Sciatic nerve (tissue), 2 donors: ENCODE measurements at regions not wholly inside any gene's neighbourhood (a gene's known extent, or its start where the extent isn't known, plus 50 kb on each side); places are given as distances from the start of the nearest gene placed in this dataset.

ENCODE experiments used
- ATAC-seq: fragments of 200-7000 bp; cut with Tn5 transposase; one replicate; pipeline ENCODE4 v1.9.1; 2020; ENCODE audit warnings: mild to moderate bottlenecking, moderate library complexity
- DNase-seq: peaks from one replicate; pipeline ENCODE4 v3.0.0-alpha.2; 2020; ENCODE audit warnings: low spot score
- intact Hi-C: fragments of 100-400 bp; cut with DNase I; formaldehyde crosslinking; loops from one replicate; pipeline ENCODE4 v1.14.2; 2022
- donor health status: DM: no; HTN: no; CAD: no.
- donor health status: DM: no; HTN: no; CAD: no.

DNA sequence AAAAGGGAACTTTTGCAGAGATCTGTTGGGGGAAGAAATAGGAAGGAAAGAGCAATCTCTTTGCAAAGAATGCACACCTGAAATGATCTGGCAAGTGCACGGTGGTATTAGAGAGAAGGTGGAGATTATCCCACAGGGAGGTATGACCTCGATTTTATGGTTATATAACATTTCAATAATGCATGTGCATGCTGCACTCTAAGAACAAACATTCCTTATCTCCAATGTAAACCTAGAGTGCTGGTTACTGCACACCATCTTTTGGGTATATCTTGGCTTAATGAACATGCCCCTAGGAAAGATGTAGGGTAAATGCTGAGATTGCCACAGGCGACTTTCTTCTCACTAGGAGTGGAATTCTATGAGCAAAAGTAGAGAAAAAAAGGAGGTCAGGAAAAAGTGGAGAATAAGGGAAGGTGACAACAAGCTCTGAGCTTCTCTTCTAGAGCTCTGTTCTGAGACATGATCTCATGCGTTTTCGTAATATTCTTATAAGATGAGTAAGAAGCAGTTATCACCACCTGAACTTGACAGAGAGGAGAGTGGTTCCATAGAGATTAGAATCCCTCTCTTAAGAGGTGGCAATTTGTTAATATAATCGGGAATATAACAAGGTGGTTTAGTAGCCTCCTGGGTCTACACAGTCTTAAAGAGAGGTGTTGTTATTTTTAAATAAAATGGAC lies 117.5 kb upstream of the TMC3 start:
- ATAC-seq (no peak), DNase-seq (no peak)
- intact Hi-C loops: no loop called here

DNA sequence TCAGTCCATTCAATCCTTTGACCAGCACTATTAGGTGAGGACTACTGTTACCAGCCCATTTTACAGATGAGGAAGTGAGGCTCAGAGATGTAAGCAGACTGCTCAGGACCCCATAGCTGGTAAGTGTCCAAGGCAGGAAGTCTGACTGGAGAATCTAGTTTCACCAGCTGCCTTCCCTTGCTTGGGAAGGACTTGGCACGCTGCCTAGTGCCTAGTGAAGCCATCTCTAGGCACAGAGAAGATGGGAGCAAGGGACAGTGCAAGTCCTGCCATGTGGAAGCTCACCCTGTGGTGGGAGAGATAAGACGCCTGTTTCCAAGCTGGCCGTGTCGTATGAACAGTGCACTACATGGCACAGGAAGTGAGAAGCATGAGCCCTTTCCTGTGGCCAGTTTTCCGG lies 111.8 kb upstream of the TMC3 start:
- no peak for DNase-seq
- no peak for ATAC-seq
- intact Hi-C loops: no loop called here

DNA sequence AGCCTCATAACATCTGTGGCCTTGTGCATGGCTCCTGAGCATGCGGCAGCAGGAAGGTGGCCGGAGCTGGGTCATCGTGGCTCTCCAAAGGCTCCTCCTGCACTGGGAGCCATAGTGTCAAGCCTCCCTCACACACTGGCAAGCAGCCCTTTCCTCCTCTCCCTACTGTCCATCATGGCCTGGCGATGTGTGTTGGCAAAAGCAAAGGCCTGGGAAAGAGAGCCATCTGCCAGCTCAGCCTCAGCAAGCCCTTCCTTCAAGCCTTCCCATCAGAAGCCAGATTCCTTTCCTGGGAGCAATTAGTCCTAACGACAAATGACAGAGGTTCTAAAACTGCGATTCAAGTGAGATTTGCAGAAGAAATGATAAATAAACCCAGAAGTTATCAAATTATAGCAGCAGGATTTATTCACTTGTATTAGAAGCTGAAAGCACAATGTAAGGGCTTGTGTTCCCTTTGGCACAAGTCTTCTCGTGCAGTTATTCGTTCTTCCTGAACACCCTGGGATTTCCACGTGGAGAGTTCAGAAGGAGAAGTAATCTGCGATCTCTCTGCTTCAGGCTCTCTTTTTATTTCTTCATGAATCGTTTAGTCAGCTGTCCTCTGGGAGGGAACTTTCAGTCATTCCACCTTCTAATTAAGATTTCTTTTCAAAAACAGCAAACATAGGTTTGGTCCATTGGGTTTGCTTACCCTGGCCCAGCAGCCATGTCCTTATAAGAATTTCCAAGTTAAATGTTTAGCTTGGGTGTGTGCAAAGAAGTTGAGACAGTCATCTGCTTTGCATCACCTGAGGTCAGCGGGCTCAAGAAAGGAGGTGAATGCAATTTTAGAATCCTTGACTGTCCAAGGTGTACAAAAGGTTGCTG lies 110.3 kb upstream of the TMC3 start:
- ATAC-seq (no peak), DNase-seq (no peak)
- intact Hi-C loops: no loop called here

DNA sequence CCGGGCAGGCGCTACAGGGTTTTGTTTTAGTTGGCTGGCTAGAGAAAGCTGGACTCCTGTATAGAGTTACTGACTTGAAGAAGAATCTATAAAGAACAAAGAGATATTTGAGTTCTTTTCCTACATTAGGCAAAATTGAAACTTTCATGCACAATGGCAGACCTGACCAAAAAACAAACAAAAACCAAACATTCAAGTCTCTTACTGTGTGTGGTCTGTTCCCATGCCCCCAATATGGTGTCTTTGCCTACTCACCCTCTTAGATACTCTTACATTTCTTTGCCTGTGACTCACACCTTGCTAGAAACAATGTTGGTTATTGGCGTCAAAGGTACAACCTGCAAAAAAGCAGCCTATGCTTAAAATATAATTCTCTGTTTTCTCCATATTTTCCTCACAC lies 109.5 kb upstream of the TMC3 start:
- intact Hi-C loops: no loop called here
- no peak for DNase-seq
- no peak for ATAC-seq

DNA sequence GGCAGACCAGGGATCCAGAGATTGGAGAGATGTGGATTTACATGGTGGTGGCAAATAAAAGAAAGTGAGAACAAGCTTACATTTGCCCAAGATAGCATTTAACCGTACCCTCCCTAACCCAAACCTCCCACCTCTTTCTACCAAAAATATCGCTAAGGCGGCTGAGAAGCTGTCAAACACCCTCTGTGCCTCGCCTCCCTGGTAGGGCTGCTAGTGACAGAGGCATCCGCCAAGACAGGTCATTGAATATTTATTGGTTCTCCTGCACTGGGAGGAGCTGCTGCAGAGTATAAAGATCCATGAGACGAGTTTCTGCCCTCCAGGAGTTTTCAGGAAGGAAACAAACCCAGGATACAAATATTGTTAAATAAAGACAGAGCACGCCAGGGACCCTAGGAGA lies 107.3 kb upstream of the TMC3 start:
- ATAC-seq (no peak), DNase-seq (no peak)
- intact Hi-C loops: no loop called here

DNA sequence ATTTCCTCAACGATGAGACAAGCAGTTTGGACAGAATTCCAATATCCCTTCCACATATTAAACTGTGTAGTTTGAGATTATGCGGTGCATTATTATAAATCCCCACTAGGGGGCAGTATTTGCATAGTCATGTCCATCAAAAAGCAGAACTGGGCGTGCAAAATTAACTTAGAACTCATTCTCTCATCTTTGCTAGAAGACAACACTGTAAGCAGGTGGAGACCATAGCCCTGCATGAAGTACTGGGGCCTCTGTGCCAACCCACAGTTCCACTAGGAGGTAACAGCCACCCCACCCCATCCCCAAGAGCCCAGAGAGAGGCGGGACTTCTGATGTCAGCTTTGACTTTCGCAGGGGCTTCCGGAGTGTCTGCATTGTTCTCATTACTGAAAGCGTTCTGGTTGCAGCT lies 106.6 kb upstream of the TMC3 start:
- intact Hi-C loops: no loop called here
- ATAC-seq (peak; percentile 83), DNase-seq (no peak)

DNA sequence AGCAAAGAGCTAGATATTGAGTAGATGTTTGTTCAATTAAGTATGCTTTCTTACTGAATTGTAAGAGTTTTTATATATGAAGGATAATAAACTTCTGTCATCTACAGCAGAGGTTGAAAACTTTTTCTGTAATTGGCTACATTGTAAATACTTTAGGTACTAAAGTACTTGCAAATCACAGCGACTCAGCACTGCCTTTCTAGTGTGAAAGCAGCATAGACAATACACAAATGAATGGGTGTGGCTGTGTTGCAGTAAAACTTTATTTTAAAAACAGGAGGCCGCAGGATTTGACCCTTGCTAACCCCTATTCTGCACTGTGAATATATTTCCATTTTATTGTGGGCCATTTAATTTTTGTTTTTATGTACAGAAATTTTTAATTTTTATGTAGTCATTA lies 104.3 kb upstream of the TMC3 start:
- intact Hi-C loops: no loop called here
- ATAC-seq (no peak), DNase-seq (no peak)

DNA sequence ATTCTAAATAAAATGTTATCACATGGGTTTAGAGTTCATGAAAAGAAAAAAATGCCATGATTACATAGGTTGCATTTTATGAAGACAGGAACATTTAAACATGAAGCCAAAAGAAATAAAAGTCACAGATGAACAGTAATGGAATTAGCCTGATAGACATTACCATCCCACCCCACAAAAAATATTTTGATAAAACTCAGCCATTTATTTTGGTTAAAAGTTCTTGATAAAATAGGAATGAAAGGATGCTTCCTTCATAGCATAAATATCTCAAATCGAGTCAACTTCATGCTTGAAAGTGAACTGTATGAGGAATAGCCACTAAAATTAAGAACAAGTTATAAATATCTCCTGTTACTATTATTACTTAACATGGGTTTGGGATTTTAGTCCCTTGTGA lies 101.9 kb upstream of the TMC3 start:
- intact Hi-C loops: no loop called here
- DNase-seq (no peak), ATAC-seq (no peak)

DNA sequence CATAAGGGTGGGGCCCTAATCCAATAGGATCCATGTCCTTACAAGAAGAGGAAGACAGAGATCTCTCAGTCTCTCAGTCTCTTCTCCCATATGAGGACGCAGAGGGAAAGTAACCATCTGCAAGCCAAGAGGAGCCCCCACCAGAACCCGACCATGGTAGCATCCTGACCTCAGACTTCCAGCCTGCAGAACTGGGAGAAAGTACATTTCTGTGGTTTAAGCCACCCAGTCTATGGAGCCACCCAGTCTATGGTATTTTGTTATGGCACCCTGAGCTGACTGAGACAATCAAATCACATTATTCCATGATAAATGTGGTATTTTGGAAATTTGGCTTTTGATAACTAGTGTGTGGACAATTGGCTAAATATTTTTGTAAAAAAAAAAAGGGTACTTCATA lies 101.5 kb upstream of the TMC3 start:
- intact Hi-C loops: no loop called here
- DNase-seq: no peak
- ATAC-seq: no peak

DNA sequence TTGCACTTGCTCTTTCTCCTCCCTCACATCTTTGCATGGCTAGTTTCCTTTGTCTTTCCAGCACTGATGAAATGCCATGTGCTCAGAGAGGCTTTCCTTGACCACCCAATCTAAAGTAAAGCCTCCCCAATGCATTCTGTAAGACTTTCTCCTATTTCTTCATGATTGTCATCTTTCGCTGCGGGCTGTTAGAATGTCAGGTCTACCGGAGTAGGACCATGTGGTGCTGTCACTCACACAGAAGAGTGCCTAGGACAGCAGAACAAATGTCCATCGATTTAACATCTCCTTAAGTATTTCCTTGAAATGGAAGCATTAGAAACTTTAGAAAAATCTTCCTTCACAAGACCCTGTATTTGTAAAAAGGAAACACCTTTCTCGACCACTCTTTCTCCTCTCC lies 99.9 kb upstream of the TMC3 start:
- intact Hi-C loops: no loop called here
- DNase-seq (no peak), ATAC-seq (no peak)

DNA sequence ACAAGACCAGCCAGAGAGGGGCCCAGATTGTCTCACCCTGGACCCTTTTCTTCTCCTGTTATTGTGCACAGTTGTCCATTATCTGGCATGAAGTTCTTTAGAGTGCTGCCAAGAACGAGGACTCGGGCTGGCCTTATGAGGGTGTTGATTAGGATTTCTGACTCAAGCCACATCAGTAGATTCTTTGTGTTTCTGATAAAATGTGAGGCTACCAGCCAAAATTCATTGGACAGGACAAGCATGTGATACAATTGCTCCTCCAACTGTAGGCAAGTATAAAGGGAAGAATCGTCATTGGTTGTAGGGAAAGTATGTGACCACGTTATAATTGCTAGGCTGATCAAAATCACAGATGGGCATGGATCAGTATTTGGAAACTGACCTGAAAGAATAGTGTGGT lies 99.2 kb upstream of the TMC3 start:
- intact Hi-C loops: no loop called here
- DNase-seq: no peak
- ATAC-seq: no peak

DNA sequence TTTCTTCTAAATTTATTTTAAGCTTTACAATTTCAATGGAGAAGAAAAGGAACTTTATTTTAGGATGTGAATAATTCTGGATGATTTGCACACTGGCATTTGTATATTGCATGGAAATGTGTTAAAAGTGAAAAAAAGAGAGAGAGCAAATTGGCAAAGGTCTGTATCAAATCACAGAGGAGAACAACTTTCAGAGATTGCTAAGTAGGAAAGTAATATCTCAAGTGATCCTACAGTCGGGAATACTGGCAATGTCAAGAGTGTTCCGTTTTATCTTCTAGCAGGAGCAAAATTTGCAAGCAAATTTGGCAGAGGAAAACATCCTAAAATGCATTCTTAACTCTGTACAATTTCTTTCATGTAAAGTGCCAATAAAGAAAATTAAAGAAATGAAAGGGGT lies 97.1 kb upstream of the TMC3 start:
- ATAC-seq (no peak), DNase-seq (no peak)
- intact Hi-C loops: no loop called here

DNA sequence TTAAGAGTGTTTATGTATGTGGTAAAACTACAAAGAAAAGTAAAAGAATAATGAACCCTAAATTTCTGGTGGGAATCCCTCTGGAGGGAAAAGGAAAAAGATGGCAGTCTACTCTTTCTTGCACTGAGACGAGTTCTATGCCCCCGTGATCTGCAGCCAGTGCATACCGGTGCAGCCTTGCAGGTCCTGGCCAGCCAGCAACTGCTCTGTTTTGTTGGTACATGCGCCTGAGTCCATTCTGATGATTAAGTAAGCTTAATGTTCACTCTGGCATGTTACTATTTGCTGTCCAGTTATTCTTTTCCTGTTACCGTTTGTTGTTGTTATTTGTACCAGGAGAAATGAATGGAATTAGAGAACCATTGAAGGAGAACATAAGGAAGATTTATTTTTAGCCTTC lies 95.1 kb upstream of the TMC3 start:
- DNase-seq: no peak
- no peak for ATAC-seq
- intact Hi-C loops: no loop called here

DNA sequence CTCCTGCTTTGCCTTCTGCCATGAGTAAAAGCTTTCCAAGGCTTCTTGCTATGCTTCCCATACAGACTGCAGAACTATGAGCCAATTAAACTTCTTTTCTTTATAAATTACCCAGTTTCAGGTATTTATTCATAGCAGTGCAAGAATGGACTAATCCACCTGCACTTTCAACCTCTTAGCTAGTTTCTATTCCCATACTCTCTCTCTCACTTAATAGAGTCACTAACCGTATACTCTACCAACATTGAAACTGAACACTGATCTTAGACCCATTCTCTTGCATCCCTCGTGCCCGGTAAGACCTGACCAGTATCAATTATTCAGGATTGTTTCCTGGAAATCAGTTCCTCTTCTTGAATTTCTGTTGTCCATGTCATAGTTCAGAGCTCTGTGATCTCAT lies 92.7 kb upstream of the TMC3 start:
- ATAC-seq: no peak
- intact Hi-C loops: no loop called here
- no peak for DNase-seq

DNA sequence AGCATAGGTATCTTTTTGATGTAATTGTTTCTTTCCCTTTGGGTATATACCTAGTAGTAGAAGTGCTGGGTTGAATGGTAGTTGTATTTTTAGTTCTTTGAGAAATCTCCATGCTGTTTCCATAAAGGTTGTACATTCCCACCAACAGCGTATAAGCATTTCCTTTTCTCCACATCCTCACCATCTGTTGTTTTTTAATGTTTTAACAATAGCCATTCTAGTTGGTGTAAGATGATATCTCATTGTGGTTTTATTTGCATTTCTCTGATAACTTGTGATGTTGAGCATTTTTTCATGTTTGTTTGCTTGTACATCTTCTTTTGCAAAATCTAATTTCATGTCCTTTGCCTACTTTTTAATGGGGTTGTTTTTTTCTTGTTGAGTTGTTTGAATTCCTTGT lies 80.0 kb upstream of the TMC3 start:
- ATAC-seq: no peak
- intact Hi-C loops: no loop called here
- no peak for DNase-seq

DNA sequence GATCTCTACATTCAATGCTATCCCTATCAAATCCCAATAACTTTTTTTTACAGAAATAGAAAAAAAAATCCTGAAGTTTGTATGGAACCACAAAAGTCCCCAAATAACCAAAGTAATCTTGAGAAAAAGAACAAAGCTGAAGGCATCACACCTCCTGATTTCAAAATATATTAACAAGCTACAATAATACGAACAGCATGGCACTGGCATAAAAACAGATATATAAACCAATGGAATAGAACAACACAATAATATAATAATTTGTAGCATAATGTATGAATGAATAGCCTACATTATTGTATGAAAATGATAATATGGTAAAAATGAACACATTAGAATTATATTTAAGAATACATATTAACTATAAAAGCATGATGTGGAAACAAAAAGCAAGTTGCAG lies 76.7 kb upstream of the TMC3 start:
- DNase-seq: no peak
- intact Hi-C loops: no loop called here
- no peak for ATAC-seq

DNA sequence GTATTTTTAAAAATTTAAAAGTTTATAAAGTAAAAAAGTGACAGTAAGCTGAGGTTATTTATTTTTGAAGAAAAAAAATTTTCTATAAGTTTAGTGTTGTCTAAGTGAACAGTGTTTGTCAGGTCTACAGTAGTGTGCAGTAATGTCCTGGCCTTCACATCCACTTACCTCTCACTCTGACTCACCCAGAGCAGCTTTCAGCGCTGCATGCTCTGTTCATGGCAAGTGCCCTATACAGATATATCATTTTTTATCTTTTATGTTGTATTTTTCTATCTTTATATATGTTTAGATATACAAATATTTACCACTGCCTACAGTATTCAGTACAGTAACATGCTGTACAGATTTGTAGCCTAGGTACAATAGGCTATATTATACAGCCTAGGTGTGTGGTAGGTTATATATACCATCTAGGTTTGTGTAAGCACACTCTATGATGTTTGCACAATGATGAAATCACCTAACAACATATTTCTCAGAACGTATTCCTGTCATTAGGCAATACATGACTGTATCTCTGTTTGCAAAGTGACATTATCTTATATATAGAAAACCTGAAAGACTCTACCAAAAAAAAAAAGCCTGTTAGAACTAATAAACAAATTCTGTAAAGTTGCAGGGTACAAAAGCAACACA lies 75.9 kb upstream of the TMC3 start:
- no peak for ATAC-seq
- intact Hi-C loops: no loop called here
- no peak for DNase-seq

DNA sequence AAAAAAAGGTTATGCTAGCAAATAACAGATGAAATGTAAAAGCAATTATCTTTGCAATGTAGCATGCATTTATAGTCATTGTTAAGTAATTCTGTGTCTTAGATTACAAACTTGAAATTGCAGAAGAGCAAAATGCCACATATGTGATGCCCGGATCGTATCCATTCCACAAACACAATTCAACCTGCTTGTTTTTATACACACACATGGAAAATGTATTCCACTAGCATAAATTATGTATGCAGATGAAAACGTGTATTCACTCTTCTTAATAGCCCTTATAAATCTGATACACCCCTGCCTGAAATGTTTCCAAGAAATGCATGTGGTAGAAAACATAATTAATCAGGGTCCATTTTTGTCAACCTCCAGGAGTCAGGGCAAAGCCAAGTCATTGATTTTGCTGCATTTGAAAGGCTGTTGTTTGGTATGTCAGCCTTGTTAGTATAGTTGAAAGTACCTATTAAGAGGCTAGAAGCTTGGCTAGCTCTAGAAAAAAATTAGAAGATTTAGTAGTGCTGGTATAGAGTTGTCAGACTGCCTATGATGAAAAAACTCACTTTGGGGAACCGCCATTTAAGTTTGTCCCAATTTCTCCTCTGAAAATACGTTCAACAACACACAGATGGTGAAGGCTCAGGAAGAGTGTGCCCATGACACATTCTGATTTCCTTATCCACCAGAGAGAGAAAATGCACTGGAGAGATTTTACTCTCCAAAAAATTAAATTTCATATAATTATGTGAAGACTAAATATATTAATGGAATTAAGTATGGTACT lies 69.2 kb upstream of the TMC3 start:
- no peak for ATAC-seq
- DNase-seq: no peak

DNA sequence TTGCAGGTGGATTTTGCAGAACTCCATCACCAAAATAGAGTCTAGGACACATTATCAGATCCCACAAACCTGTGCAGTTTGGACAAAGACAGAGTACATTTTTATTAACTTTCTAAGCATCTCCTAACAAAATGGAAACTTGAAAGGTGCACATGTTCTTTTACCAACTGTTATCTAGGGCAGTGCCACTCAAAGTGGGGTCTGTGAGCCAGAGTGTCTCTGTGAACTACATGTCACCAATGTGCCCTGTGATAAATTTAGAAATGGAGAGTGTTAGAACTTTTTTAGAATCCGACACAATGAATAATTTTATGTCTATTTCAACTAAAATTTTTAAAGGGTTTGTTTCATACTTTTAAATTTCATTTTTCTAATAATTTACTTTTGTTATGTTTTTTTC lies 68.4 kb upstream of the TMC3 start:
- intact Hi-C loops: no loop called here
- ATAC-seq (no peak), DNase-seq (no peak)

More for the DNA sequence above, 69.2 kb upstream of the TMC3 start:
- intact Hi-C loops: no loop called here

DNA sequence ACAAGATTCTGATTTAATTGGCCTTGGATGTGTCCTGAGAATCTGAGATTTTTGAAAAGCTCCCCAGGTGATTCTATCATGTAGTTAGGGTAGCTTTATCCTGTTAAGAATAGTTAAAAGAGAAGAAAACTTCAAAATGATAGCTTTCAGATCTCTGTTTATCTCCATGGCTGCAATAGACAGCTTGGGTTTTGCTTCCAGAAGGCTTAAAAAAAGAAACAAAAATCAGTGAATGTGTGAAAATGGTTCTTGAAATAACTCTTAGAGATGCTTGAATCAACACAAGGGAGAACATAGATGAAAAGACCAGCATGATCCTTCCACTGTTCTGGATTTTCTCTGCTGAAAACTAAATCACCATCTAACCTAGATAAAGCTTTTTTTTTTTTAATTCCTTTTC lies 60.8 kb upstream of the TMC3 start:
- no peak for DNase-seq
- intact Hi-C loops: loop anchor here (5.0 kb wide), 1 partner anchor 1667 kb away; no protein-coding TSS in a partner anchor
- no peak for ATAC-seq
